Activated naive CD4-positive, alpha-beta T cell treated with anti-CD3 and anti-CD28 coated beads, Interleukin-2, amount 10 ng/mL, durations not matched to agents 7 days and 5 days (primary cell): ENCODE measurements at regions not wholly inside any gene's neighbourhood (a gene's known extent, or its start where the extent isn't known, plus 50 kb on each side); places are given as distances from the start of the nearest gene placed in this dataset.

Experiments used
- CTCF ChIA-PET: fragments of 350-600 bp; sonication (Branson Sonifier 250); formaldehyde crosslinking; loops from one replicate; lab custom pipeline; 2021; ENCODE audit warnings: antibody characterized with exemption; lab: Charles Lee
- DNase-seq: peaks from one replicate; pipeline ENCODE4 v3.0.0-alpha.2; 2020
- H3K27ac Mint-ChIP-seq: one replicate; pipeline ENCODE4 v1.8.0; 2021; ENCODE audit warnings: mild to moderate bottlenecking, moderate library complexity, mixed read lengths
- H3K27me3 Mint-ChIP-seq: one replicate; pipeline ENCODE4 v1.8.0; 2021; ENCODE audit warnings: mild to moderate bottlenecking, mixed read lengths
- H3K36me3 Mint-ChIP-seq: one replicate; pipeline ENCODE4 v1.8.0; 2021; ENCODE audit warnings: mixed read lengths
- H3K4me1 Mint-ChIP-seq: one replicate; pipeline ENCODE4 v1.8.0; 2021; ENCODE audit warnings: mixed read lengths
- H3K4me3 Mint-ChIP-seq: one replicate; pipeline ENCODE4 v1.8.0; 2021; ENCODE audit warnings: mild to moderate bottlenecking, moderate library complexity, mixed read lengths
- H3K9me3 Mint-ChIP-seq: one replicate; pipeline ENCODE4 v1.8.0; 2021; ENCODE audit warnings: mixed read lengths

DNA sequence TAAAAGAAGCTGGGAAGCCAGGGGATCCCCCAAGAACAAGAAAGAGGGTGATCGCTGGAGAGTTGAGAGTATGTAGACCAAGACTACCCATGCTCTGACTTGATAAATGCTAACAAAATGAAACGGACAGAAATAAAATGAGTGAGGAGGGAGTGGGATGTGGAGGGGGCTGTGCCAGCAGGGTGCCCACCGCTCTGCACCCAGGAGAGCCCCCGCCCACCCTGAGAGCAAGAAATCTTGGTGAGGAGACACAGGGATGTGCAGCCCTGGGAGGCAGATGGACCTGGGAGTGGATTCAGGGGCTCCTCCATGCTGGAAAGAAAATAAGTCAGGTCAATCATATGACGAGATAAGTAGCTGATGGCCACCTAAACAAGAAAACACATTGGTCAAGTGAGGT is 590.9 kb downstream of the AJAP1 start:
- DNase-seq, result no peak
- H3K27me3 Mint-ChIP-seq, result no peaks in the 10 kb centered on the region
- no peaks in the 10 kb centered on the region for H3K9me3 Mint-ChIP-seq
- CTCF ChIA-PET, result no interaction called here
- H3K27ac Mint-ChIP-seq, result no peak overlapping the region
- no peaks in the 10 kb centered on the region for H3K36me3 Mint-ChIP-seq
- H3K4me1 Mint-ChIP-seq, result no peaks in the 10 kb centered on the region
- H3K4me3 Mint-ChIP-seq, result no peak overlapping the region

DNA sequence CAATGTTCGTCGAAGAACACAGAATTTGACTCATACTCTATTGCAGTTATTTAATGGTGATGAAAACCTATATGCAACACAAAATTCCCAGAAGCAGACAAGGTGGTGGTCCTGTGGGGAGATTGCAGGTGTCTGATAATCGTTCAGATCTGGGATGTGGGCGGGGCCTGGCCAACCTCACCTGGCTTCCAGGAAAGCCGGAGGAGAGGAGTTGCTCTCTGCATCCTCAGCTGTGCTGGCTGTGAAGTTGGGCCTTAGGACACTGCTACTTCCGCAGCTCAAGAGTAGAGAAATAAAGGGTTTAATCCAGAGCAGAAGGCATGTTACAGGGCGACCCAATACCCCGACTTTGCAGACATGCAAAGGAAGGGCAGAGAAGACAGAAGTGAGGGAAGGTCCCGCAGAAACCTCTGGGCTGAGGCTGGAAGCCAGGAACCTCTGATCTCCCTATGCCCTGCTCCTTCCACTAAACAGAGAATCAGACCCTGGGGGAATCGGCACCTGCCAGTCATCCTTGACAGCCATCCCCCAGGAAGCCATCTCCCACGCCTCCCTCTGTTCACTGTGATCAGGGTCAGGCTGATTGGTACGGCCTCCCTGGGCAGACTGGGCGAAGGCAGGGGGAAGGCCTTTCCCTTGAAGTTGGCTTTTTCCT is 590.3 kb downstream of the AJAP1 start:
- Mint-ChIP-seq H3K27ac (no peak overlapping the region), H3K27me3 (no peaks in the 10 kb centered on the region), H3K9me3 (peaks cover 1% of the 10 kb centered on the region), H3K4me3 (no peak overlapping the region), H3K36me3 (no peaks in the 10 kb centered on the region), H3K4me1 (no peaks in the 10 kb centered on the region)
- CTCF ChIA-PET, result no interaction called here
- no peak for DNase-seq

GRCh38 chr1:5242850-5243249 is 588.4 kb downstream of the AJAP1 start:
- Mint-ChIP-seq H3K36me3 (no peaks in the 10 kb centered on the region), H3K4me1 (no peaks in the 10 kb centered on the region), H3K4me3 (no peak overlapping the region), H3K9me3 (peaks cover 5% of the 10 kb centered on the region), H3K27ac (no peak overlapping the region), H3K27me3 (no peaks in the 10 kb centered on the region)
- DNase-seq, result no peak
- CTCF ChIA-PET, result no interaction called here

DNA sequence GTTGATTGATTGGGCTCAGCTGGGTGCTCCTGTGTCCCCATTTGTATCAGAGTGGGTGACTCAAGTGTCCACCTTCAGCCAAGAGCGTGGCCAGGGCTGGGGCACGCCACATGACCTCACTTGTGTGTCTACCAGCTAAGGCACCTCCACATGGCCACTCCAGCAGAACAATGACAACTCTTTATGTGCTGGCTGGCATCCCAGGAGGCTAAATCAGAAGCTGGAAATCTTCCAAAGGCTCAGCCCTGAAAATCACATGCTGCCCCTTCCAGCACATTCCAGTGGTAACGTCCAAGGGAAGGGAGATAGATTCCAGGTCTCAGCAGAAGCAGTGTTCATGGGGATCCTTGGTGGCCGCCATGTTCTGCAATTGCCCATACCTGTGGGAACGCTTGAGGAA is 585.5 kb downstream of the AJAP1 start:
- Mint-ChIP-seq H3K27me3 (no peaks in the 10 kb centered on the region), H3K4me1 (no peaks in the 10 kb centered on the region), H3K36me3 (no peaks in the 10 kb centered on the region), H3K4me3 (no peak overlapping the region), H3K27ac (no peak overlapping the region), H3K9me3 (peaks cover 5% of the 10 kb centered on the region)
- DNase-seq, result no peak
- CTCF ChIA-PET, result no interaction called here

- no peaks in the 10 kb centered on the region for H3K36me3 Mint-ChIP-seq
- H3K27me3 Mint-ChIP-seq, result no peaks in the 10 kb centered on the region
- H3K9me3 Mint-ChIP-seq, result peaks cover 12% of the 10 kb centered on the region
- H3K4me3 Mint-ChIP-seq, result no peak overlapping the region
- H3K27ac Mint-ChIP-seq, result no peak overlapping the region
- DNase-seq, result no peak
- CTCF ChIA-PET, result no interaction called here
- no peaks in the 10 kb centered on the region for H3K4me1 Mint-ChIP-seq
Measured at GRCh38 chr1:5238351-5239130, 584.1 kb downstream of the AJAP1 start.

DNA sequence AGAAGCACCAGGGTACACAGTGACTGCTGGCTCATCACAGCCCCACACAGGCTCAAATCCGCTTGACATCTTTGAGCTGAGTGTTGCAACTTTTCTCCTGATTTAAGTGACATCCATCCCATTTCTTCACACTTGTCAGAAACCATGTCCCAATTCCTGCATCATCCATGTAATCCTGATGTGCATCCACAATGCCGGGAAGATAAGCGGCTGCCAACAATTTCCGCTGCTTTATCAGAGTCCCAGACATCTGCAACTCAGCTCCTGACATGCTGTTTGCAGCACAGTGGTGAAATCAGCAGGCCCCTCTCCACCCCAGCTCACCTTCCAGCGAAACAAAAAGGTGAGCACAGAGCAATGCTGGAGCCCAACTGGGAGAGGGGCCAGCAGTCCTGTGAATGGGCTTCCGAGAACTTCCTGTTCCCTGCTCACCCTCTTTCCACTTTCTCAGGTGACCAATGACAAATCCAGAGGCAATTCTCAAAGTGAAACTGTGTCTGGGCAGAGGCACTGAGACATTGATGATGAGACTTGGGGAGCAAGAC is 581.0 kb downstream of the AJAP1 start:
- Mint-ChIP-seq H3K36me3 (no peaks in the 10 kb centered on the region), H3K4me1 (no peaks in the 10 kb centered on the region), H3K9me3 (peaks cover 23% of the 10 kb centered on the region), H3K4me3 (no peak overlapping the region), H3K27ac (no peak overlapping the region), H3K27me3 (no peaks in the 10 kb centered on the region)
- DNase-seq, result no peak
- CTCF ChIA-PET, result no interaction called here

DNA sequence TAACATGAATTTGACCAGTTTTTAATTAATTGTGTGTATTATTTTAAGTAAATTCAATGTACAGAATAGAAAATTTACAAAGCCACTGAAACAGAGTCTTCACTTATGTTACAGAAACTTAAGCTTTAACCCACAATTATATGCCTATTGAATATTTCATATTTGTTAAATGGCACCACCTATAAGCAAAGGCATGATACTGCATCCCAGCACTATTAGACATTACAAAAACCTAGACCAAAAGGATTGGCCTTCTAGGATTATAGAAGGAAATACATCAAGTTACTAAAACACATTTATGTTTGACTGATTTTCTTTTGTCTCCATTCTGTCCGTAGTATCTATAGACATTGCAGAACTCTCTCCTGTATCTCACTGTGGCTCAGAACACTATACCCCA is 578.1 kb downstream of the AJAP1 start:
- Mint-ChIP-seq H3K27ac (no peak overlapping the region), H3K36me3 (no peaks in the 10 kb centered on the region), H3K27me3 (no peaks in the 10 kb centered on the region), H3K4me1 (no peaks in the 10 kb centered on the region), H3K9me3 (peaks cover 18% of the 10 kb centered on the region), H3K4me3 (no peak overlapping the region)
- CTCF ChIA-PET, result no interaction called here
- DNase-seq, result no peak

GRCh38 chr1:5231541-5232315 is 577.3 kb downstream of the AJAP1 start:
- Mint-ChIP-seq H3K36me3 (no peaks in the 10 kb centered on the region), H3K27me3 (peaks cover 3% of the 10 kb centered on the region), H3K27ac (no peak overlapping the region), H3K4me3 (no peak overlapping the region), H3K9me3 (peaks cover 18% of the 10 kb centered on the region), H3K4me1 (no peaks in the 10 kb centered on the region)
- CTCF ChIA-PET, result no interaction called here
- no peak for DNase-seq

DNA sequence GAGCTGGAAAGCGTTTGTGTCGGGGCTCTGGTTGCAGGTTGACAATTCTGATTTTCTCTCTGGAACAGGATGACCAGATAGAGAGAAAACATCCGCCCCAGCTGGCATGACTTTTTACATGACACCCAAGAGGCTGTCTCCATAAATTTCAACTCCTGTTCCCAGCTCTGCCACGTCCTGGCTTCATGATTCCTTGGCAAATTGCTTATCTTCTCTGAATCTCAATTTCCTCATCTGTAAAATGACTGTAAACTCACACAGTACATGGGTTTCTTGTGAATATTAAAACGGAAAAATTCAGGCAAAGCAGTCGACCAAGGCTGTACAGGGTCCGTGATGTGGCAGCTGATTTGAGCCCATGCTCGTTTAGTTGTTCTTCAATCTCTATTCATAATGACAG is 572.7 kb downstream of the AJAP1 start:
- Mint-ChIP-seq H3K9me3 (peaks cover 1% of the 10 kb centered on the region), H3K4me1 (no peaks in the 10 kb centered on the region), H3K4me3 (no peak overlapping the region), H3K27ac (no peak overlapping the region), H3K27me3 (peaks cover 3% of the 10 kb centered on the region), H3K36me3 (no peaks in the 10 kb centered on the region)
- CTCF ChIA-PET, result no interaction called here
- no peak for DNase-seq

- peaks cover 3% of the 10 kb centered on the region for H3K27me3 Mint-ChIP-seq
- no peaks in the 10 kb centered on the region for H3K9me3 Mint-ChIP-seq
- H3K27ac Mint-ChIP-seq, result no peak overlapping the region
- CTCF ChIA-PET, result no interaction called here
- H3K36me3 Mint-ChIP-seq, result no peaks in the 10 kb centered on the region
- DNase-seq, result no peak
- no peaks in the 10 kb centered on the region for H3K4me1 Mint-ChIP-seq
- no peak overlapping the region for H3K4me3 Mint-ChIP-seq
Measured at GRCh38 chr1:5225707-5226704, 571.6 kb downstream of the AJAP1 start.

- no peaks in the 10 kb centered on the region for H3K36me3 Mint-ChIP-seq
- H3K4me1 Mint-ChIP-seq, result no peaks in the 10 kb centered on the region
- DNase-seq, result no peak
- H3K4me3 Mint-ChIP-seq, result no peak overlapping the region
- peaks cover 3% of the 10 kb centered on the region for H3K27me3 Mint-ChIP-seq
- CTCF ChIA-PET, result no interaction called here
- H3K27ac Mint-ChIP-seq, result no peak overlapping the region
- no peaks in the 10 kb centered on the region for H3K9me3 Mint-ChIP-seq
Measured at GRCh38 chr1:5223206-5223605, 568.8 kb downstream of the AJAP1 start.

DNA sequence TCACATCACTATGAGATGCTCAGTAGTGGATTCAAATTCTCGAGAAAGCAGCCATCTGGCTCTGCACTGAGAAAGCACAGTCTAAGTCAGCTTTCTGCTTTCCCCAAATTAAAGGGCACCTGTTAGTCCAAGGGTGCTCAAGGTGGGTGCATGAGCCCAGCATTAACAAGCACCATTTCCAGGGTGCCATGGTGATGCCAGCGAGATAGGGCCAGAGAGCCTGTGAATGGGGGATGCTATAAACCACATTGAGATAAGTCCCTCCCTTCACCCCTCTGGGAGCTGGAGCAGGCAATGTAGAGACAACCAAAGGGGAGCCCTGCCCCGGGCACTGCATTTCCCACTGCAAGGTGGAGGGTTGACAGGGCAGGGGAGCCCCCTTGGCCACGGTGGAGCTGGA is 568.2 kb downstream of the AJAP1 start:
- DNase-seq, result no peak
- no peaks in the 10 kb centered on the region for H3K36me3 Mint-ChIP-seq
- H3K4me3 Mint-ChIP-seq, result no peak overlapping the region
- no peaks in the 10 kb centered on the region for H3K9me3 Mint-ChIP-seq
- no peak overlapping the region for H3K27ac Mint-ChIP-seq
- CTCF ChIA-PET, result no interaction called here
- H3K27me3 Mint-ChIP-seq, result peaks cover 6% of the 10 kb centered on the region
- H3K4me1 Mint-ChIP-seq, result no peaks in the 10 kb centered on the region

- Mint-ChIP-seq H3K4me1 (no peaks in the 10 kb centered on the region), H3K27me3 (peaks cover 4% of the 10 kb centered on the region), H3K4me3 (no peak overlapping the region), H3K36me3 (no peaks in the 10 kb centered on the region), H3K27ac (no peak overlapping the region), H3K9me3 (no peaks in the 10 kb centered on the region)
- DNase-seq, result no peak
- CTCF ChIA-PET, result no interaction called here
Measured at GRCh38 chr1:5221451-5221850, 567.0 kb downstream of the AJAP1 start.

DNA sequence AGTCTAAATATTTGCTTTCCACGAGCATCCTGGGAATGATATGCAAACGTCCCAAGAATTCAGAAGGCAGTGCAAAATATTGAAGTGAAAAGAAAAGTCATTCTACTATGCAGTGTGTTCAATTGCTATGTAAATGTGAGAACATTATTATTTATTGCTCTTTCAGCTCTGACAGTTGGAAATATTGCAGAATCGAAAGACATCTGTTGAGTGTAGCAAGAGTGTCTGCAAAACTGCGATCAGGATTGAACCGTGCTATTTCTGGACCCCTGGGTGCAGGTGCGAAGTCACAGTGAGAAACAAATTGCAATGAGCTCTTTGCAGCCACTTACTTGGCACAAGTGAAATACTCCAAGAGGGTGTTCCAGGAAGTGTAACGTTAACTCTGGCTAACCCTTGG is 566.4 kb downstream of the AJAP1 start:
- CTCF ChIA-PET, result no interaction called here

More for the DNA sequence above, 566.4 kb downstream of the AJAP1 start:
- no peaks in the 10 kb centered on the region for H3K9me3 Mint-ChIP-seq
- no peaks in the 10 kb centered on the region for H3K36me3 Mint-ChIP-seq
- H3K4me1 Mint-ChIP-seq, result no peaks in the 10 kb centered on the region
- H3K4me3 Mint-ChIP-seq, result no peak overlapping the region
- no peak overlapping the region for H3K27ac Mint-ChIP-seq
- H3K27me3 Mint-ChIP-seq, result peaks cover 4% of the 10 kb centered on the region
- no peak for DNase-seq
